Keratinocyte (primary cell): ENCODE measurements at regions not wholly inside any gene's neighbourhood (a gene's known extent, or its start where the extent isn't known, plus 50 kb on each side); places are given as distances from the start of the nearest gene placed in this dataset.

ENCODE experiments used
- DNase-seq: peaks from one replicate; pipeline ENCODE4 v3.0.0-alpha.2; 2011; ENCODE audit warnings: low read depth, missing footprints, low spot score
- FAIRE-seq: peaks from 2 replicates; lab custom pipeline; 2011; peaks lifted over from hg19 to GRCh38; lab: Jason Lieb, UNC
- H2AFZ ChIP-seq: 2 replicates; pipeline ENCODE4 v1.6.0; 2012; ENCODE audit warnings: low read length, control low read depth, inconsistent platforms; ENCODE audit not compliant: control insufficient read depth
- H3K27ac ChIP-seq: 2 replicates; pipeline ENCODE4 v1.5.1; 2011; ENCODE audit warnings: low read length; ENCODE audit not compliant: control insufficient read depth, insufficient read depth
- H3K27me3 ChIP-seq: 3 replicates; pipeline ENCODE4 v1.6.0; 2011; ENCODE audit warnings: low read length; ENCODE audit not compliant: control insufficient read depth, insufficient read depth; ENCODE audit errors: extremely low read depth
- H3K36me3 ChIP-seq, 2 experiments: 2 replicates in 1 of 2; 3 replicates in 1 of 2; pipeline ENCODE4 v1.5.1; 2011; ENCODE audit warnings: low read length in 2 of 2, mild to moderate bottlenecking in 1 of 2; ENCODE audit not compliant: control insufficient read depth in 2 of 2, insufficient read depth in 2 of 2; ENCODE audit errors: extremely low read depth in 1 of 2
- H3K4me1 ChIP-seq: 3 replicates; pipeline ENCODE4 v1.5.1; 2011; ENCODE audit warnings: low read length; ENCODE audit not compliant: control insufficient read depth, insufficient read depth; ENCODE audit errors: extremely low read depth
- H3K4me2 ChIP-seq: 3 replicates; pipeline ENCODE4 v1.6.0; 2011; ENCODE audit warnings: low read depth, low read length; ENCODE audit not compliant: control insufficient read depth, insufficient read depth; ENCODE audit errors: extremely low read depth
- H3K4me3 ChIP-seq, 3 experiments: fragments of 200-600 bp in 1 of 3; sonication (generic) in 1 of 3; 2 replicates in 2 of 3; 3 replicates in 1 of 3; pipeline ENCODE4 v1.5.1; 2011 to 2016; ENCODE audit warnings: low read length in 3 of 3, mild to moderate bottlenecking in 3 of 3, control low read depth in 2 of 3, inconsistent platforms in 1 of 3, low read depth in 1 of 3, mixed read lengths in 1 of 3, mixed run types in 1 of 3, moderate library complexity in 1 of 3; ENCODE audit not compliant: control insufficient read depth in 2 of 3, insufficient read depth in 2 of 3; ENCODE audit errors: extremely low read depth in 1 of 3
- H3K79me2 ChIP-seq: 2 replicates; pipeline ENCODE4 v1.6.0; 2012; ENCODE audit warnings: low read length; ENCODE audit not compliant: control insufficient read depth, insufficient read depth
- H3K9ac ChIP-seq: 3 replicates; pipeline ENCODE4 v1.6.0; 2011; ENCODE audit warnings: low read length; ENCODE audit not compliant: control insufficient read depth, insufficient read depth; ENCODE audit errors: extremely low read depth
- H3K9me1 ChIP-seq: 3 replicates; pipeline ENCODE4 v1.6.0; 2011; ENCODE audit warnings: low read length; ENCODE audit not compliant: control insufficient read depth, insufficient read depth; ENCODE audit errors: extremely low read depth
- H3K9me3 ChIP-seq: 2 replicates; pipeline ENCODE4 v1.5.1; 2012; ENCODE audit warnings: low read depth, low read length; ENCODE audit not compliant: control insufficient read depth
- H4K20me1 ChIP-seq: 3 replicates; pipeline ENCODE4 v1.6.0; 2011; ENCODE audit warnings: low read length; ENCODE audit not compliant: control insufficient read depth, insufficient read depth; ENCODE audit errors: extremely low read depth
- CTCF ChIP-seq, 3 experiments: IDR thresholded peaks in 1 of 3; conservative IDR thresholded peaks in 1 of 3; optimal IDR thresholded peaks in 1 of 3; 2 replicates in 2 of 3; 3 replicates in 1 of 3; pipeline versions ENCODE3 to v1.5.1; 2011; ENCODE audit warnings: low read length in 3 of 3, mild to moderate bottlenecking in 3 of 3, moderate library complexity in 2 of 3, control low read depth in 1 of 3, inconsistent platforms in 1 of 3; ENCODE audit not compliant: insufficient read depth in 2 of 3; ENCODE audit errors: extremely low read depth in 1 of 3
- EZH2 ChIP-seq: IDR thresholded peaks from one replicate; pipeline ENCODE4 v1.6.1; 2012; ENCODE audit warnings: inconsistent platforms, mild to moderate bottlenecking, low read length, moderate library complexity
- dilution Hi-C: fragments of 300-500 bp; cut with MboI; formaldehyde crosslinking; loops from one replicate; pipeline ENCODE4 v1.7.0; 2020; ENCODE audit warnings: low sequenced_read_pairs; ENCODE audit not compliant: extremely low pct_ligation_motif_present

GRCh38 chr14:83556746-83557453, 1973.0 kb upstream of the FLRT2 start:
- Histone ChIP-seq H3K9me1 (no peaks in the 10 kb centered on the region), H3K27me3 (no peaks in the 10 kb centered on the region), H3K9ac (no peak overlapping the region), H2AFZ (no peak overlapping the region), H3K4me3 (no peak overlapping the region), H3K36me3 (no peaks in the 10 kb centered on the region), H3K9me3 (no peaks in the 10 kb centered on the region), H3K27ac (no peak overlapping the region), H4K20me1 (no peaks in the 10 kb centered on the region), H3K4me1 (no peaks in the 10 kb centered on the region), H3K79me2 (no peaks in the 10 kb centered on the region), H3K4me2 (no peak overlapping the region)
- FAIRE-seq (no peak), DNase-seq (no peak)
- dilution Hi-C loops, result no loop called here
- TF ChIP-seq CTCF (optimal IDR thresholded peaks at IDR 0.05 in 1 of 3, IDR thresholded peaks at IDR 0.05 in 1 of 3, conservative IDR thresholded peaks at IDR 0.05 in 1 of 3; ENCODE audit: extremely low read depth in 1 of 3, insufficient read depth in 2 of 3, low read length in 3 of 3) (no peak), EZH2 (no peak)

GRCh38 chr14:83558946-83559345, 1971.0 kb upstream of the FLRT2 start:
- Histone ChIP-seq H3K4me1 (no peaks in the 10 kb centered on the region), H3K27ac (no peak overlapping the region), H2AFZ (no peak overlapping the region), H3K9me3 (no peaks in the 10 kb centered on the region), H3K4me2 (no peak overlapping the region), H3K9me1 (no peaks in the 10 kb centered on the region), H3K9ac (no peak overlapping the region), H3K4me3 (no peak overlapping the region), H4K20me1 (no peaks in the 10 kb centered on the region), H3K27me3 (no peaks in the 10 kb centered on the region), H3K79me2 (no peaks in the 10 kb centered on the region), H3K36me3 (no peaks in the 10 kb centered on the region)
- TF ChIP-seq CTCF (optimal IDR thresholded peaks at IDR 0.05 in 1 of 3, IDR thresholded peaks at IDR 0.05 in 1 of 3, conservative IDR thresholded peaks at IDR 0.05 in 1 of 3; ENCODE audit: extremely low read depth in 1 of 3, insufficient read depth in 2 of 3, low read length in 3 of 3), result no peak
- no peak for TF ChIP-seq EZH2
- no peak for DNase-seq
- dilution Hi-C loops, result no loop called here
- no peak for FAIRE-seq
